Adrenal gland (tissue), 9 donors: ENCODE measurements at regions not wholly inside any gene's neighbourhood (a gene's known extent, or its start where the extent isn't known, plus 50 kb on each side); places are given as distances from the start of the nearest gene placed in this dataset.

Experiments
- DNase-seq, 7 donors: peaks; one replicate each; pipeline ENCODE4 v3.0.0-alpha.2; 2019 to 2020
- H3K27ac ChIP-seq, 5 donors: fragments of 200-600 bp; sonication (generic) in 4 of 5; 1 replicate in 3 of 5; 2 replicates in 2 of 5; pipeline versions ENCODE4 v1.5.1 to v1.8.0; 2016 to 2020; ENCODE audit warnings: mild to moderate bottlenecking in 1 of 5
- H3K27me3 ChIP-seq: fragments of 200-600 bp; 2 replicates; pipeline ENCODE4 v1.8.0; 2021
- H3K36me3 ChIP-seq, 2 donors: fragments of 200-600 bp; replicated peaks in 1 of 2; 1 replicate in 1 of 2; 2 replicates in 1 of 2; pipeline versions ENCODE4 v1.5.1 to v1.8.0; 2018 to 2022
- H3K4me1 ChIP-seq, 2 donors: fragments of 200-600 bp; replicated peaks in 1 of 2; 1 replicate in 1 of 2; 2 replicates in 1 of 2; pipeline versions ENCODE4 v1.5.1 to v1.8.0; 2018 to 2021
- H3K4me3 ChIP-seq, 4 donors: fragments of 200-600 bp; sonication (generic) in 3 of 4; one replicate each; pipeline ENCODE4 v1.5.1; 2016 to 2018
- H3K9me3 ChIP-seq, 3 donors: fragments of 200-600 bp; sonication (generic) in 1 of 3; replicated peaks in 1 of 3; 1 replicate in 2 of 3; 2 replicates in 1 of 3; pipeline versions ENCODE4 v1.5.1 to v1.8.0; 2016 to 2021
- CTCF ChIP-seq, 6 experiments: fragments of 450-650 bp in 4 of 6; fragments of 200-600 bp in 2 of 6; sonication (generic) in 1 of 6; IDR thresholded peaks; 1 replicate in 5 of 6; 2 replicates in 1 of 6; pipeline versions ENCODE4 v1.5.1 to v1.8.0; 2016 to 2021; ENCODE audit warnings: antibody characterized with exemption in 6 of 6, mild to moderate bottlenecking in 2 of 6, moderate library complexity in 1 of 6
- POLR2A ChIP-seq, 2 donors: fragments of 450-650 bp; IDR thresholded peaks; one replicate each; pipeline ENCODE4 v1.6.1; 2017; ENCODE audit warnings: antibody characterized with exemption in 2 of 2, mild to moderate bottlenecking in 2 of 2, moderate library complexity in 1 of 2
- WGBS, 4 donors: extraction: QIAGEN DNeasy Blood & Tissue Kit in 2 of 4; methylation state at CpG; one replicate each; pipeline versions ENCODE4 v1.1.5 to v1.1.7; 2013 to 2017; 5-methylcytosine and 5-hydroxymethylcytosine counted together
- intact Hi-C, 2 donors: fragments of 100-400 bp; cut with DNase I; formaldehyde crosslinking; loops; one replicate each; pipeline versions ENCODE4 v1.14.1 to v1.15.0; 2022 to 2023
- donor health status: healthy with polysubstance abuse.
- donor health status: Bipolar disorder and iron deficiency.
- donor health status: DM: yes; HTN: yes; CAD: no.
- donor health status: DM: no; HTN: no; CAD: no.
- donor health status: DM: no; HTN: no; CAD: no.

GRCh38 chr13:44112700-44113329, 233.1 kb downstream of the LACC1 start:
- H3K4me3 ChIP-seq = no peak overlapping the region
- H3K27ac ChIP-seq = no peak overlapping the region
- no peak for TF ChIP-seq POLR2A (IDR thresholded peaks at IDR 0.05)
- no peak for TF ChIP-seq CTCF (IDR thresholded peaks at IDR 0.05)
- H3K27me3 ChIP-seq = no peaks in the 10 kb centered on the region
- intact Hi-C loops = no loop called here
- no peaks in the 10 kb centered on the region for H3K36me3 ChIP-seq
- DNase-seq = no peak
- H3K4me1 ChIP-seq = peaks cover 4 to 13% of the 10 kb centered on the region in 2 donors
- 76 to 82% (median 78%) methylated on average over 6 of the region's 6 CpGs for WGBS, 4 donors
- no peaks in the 10 kb centered on the region for H3K9me3 ChIP-seq

DNA sequence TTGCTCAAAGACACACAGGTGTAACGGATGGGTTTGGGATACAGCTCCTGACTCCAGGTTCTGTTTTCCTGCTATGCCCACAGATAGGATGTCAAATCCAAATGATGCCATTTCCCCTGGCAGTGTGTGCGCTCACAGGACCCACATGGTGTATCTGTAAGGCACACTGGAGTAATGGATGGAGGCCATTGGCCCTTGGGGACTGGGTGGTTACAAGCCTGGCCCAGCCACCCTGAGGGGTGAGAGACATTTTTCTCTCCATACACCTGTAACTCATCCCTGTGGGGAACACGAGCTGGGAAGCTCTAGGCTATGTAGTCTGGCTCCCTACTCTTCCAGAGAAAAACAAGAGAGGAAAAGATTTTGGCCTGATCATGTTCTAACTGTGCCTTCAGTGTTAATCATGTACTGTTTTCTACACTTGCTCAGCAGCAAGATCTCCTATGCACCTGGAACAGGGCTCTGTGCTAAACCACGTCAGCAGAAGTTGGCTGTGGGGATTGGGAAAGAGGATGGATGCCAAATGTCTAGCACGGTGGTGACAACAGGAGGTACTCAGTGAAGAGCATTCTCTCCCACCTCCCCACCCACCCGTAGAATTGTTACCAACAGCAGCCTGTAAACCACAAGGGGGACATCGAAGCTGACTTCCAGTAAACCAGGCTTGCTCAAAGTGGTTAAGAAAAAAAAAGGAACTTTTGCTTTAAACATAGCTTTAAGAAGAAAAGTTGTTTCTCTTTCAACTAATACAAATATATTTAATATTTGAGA, 237.0 kb downstream of the LACC1 start:
- intact Hi-C loops = no loop called here
- H3K36me3 ChIP-seq = no peaks in the 10 kb centered on the region
- DNase-seq = no peak
- peak overlapping the region in 1 of 4 donors; percentile 0 for H3K4me3 ChIP-seq
- no peaks in the 10 kb centered on the region for H3K27me3 ChIP-seq
- H3K9me3 ChIP-seq = no peaks in the 10 kb centered on the region
- peak in 1 of 6 experiments; percentile 7 for TF ChIP-seq CTCF (IDR thresholded peaks at IDR 0.05)
- no peak for TF ChIP-seq POLR2A (IDR thresholded peaks at IDR 0.05)
- 71 to 79% (median 74%) methylated on average over 7 of the region's 7 CpGs for WGBS, 4 donors
- peaks cover 4 to 10% of the 10 kb centered on the region in 2 donors for H3K4me1 ChIP-seq
- no peak overlapping the region for H3K27ac ChIP-seq

GRCh38 chr13:44117351-44117750, 237.6 kb downstream of the LACC1 start:
- 44 to 49% (median 46%) methylated on average over 3 of the region's 3 CpGs for WGBS, 4 donors
- Histone ChIP-seq H3K9me3 (no peaks in the 10 kb centered on the region), H3K27ac (peak overlapping the region in 1 of 5 donors; percentile 11), H3K4me1 (peaks cover 4 to 10% of the 10 kb centered on the region in 2 donors), H3K27me3 (no peaks in the 10 kb centered on the region), H3K4me3 (peak overlapping the region in 1 of 4 donors; percentile 0), H3K36me3 (no peaks in the 10 kb centered on the region)
- DNase-seq = no peak
- TF ChIP-seq CTCF (IDR thresholded peaks at IDR 0.05) = no peak
- intact Hi-C loops = no loop called here

DNA sequence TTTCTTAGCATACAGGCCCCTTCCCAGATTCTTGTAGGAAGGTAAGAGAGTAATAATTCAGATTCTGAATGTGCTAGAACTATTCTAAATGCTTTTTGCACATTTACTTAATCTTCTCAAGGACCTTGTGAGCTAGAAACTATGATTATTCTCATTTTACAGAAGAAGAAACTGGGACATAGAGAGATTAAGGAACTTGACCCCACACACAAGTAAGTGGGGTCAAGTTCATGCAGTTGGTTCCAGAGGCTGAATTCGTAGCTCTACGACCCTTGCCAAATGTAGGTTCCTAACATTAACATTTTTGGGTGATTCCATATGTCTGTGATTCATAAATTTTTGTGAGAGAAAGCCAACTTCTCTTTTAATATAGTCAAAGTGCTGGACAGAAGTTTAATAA, 238.1 kb downstream of the LACC1 start:
- WGBS, 4 donors = 13 to 43% (median 34%) methylated on average over 2 of the region's 2 CpGs
- TF ChIP-seq POLR2A (IDR thresholded peaks at IDR 0.05) (no peak), CTCF (IDR thresholded peaks at IDR 0.05) (no peak)
- Histone ChIP-seq H3K4me1 (peaks cover 4 to 10% of the 10 kb centered on the region in 2 donors), H3K9me3 (no peaks in the 10 kb centered on the region), H3K27ac (peak overlapping the region in 1 of 5 donors; percentile 11), H3K36me3 (no peaks in the 10 kb centered on the region), H3K27me3 (no peaks in the 10 kb centered on the region), H3K4me3 (no peak overlapping the region)
- intact Hi-C loops = no loop called here
- DNase-seq = no peak
